ENCODE measurements at regions not wholly inside any gene's neighbourhood (a gene's known extent, or its start where the extent isn't known, plus 50 kb on each side); places are given as distances from the start of the nearest gene placed in this dataset.

- H3K9me3 Mint-ChIP-seq: peaks cover 16% of the 10 kb centered on the region
- no peaks in the 10 kb centered on the region for H3K36me3 Mint-ChIP-seq
- no peaks in the 10 kb centered on the region for H3K4me1 Mint-ChIP-seq
- H3K27ac Mint-ChIP-seq: no peak overlapping the region
- DNase-seq (ENCODE audit: low spot score in 2 of 2) (no peak), ATAC-seq (no peak)
- no peak overlapping the region for H3K4me3 Mint-ChIP-seq
Measured at GRCh38 chr11:97140885-97141494, 751.2 kb downstream of the JRKL start.

- Mint-ChIP-seq H3K4me1 (no peaks in the 10 kb centered on the region), H3K9me3 (peaks cover 20% of the 10 kb centered on the region), H3K36me3 (no peaks in the 10 kb centered on the region), H3K27ac (no peak overlapping the region), H3K4me3 (no peak overlapping the region)
- no peak for ATAC-seq
- DNase-seq (ENCODE audit: low spot score in 2 of 2): no peak
Measured at GRCh38 chr11:97143463-97143862, 753.6 kb downstream of the JRKL start.

- no peak for DNase-seq (ENCODE audit: low spot score in 2 of 2)
- no peak for ATAC-seq
- Mint-ChIP-seq H3K36me3 (no peaks in the 10 kb centered on the region), H3K9me3 (peaks cover 17% of the 10 kb centered on the region), H3K27ac (no peak overlapping the region), H3K4me1 (no peaks in the 10 kb centered on the region), H3K4me3 (no peak overlapping the region)
Measured at GRCh38 chr11:97149741-97150140, 759.9 kb downstream of the JRKL start.

- no peaks in the 10 kb centered on the region for H3K4me1 Mint-ChIP-seq
- no peak overlapping the region for H3K27ac Mint-ChIP-seq
- H3K36me3 Mint-ChIP-seq: no peaks in the 10 kb centered on the region
- ATAC-seq (no peak), DNase-seq (ENCODE audit: low spot score in 2 of 2) (no peak)
- no peak overlapping the region for H3K4me3 Mint-ChIP-seq
- peaks cover 6% of the 10 kb centered on the region for H3K9me3 Mint-ChIP-seq
Measured at GRCh38 chr11:97157221-97157740, 767.5 kb downstream of the JRKL start.

DNA sequence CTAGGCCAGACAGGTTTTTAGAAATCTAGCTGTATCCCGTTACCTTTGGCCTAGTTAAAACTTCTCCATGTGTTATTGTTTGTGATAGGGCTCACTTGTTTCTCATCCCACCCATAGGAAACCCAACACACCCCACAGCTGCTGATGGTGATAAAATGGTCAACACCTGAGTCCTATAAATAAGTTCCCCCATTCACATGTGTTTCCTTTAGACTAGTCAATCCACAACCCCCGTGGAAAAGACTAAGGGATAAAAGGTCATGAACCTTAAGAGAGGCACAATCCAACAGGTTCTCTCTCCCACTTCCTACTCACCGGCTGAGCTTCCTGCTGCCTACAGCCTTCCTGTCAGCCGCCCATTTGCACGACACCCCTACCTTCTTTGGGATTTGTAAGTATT lies 768.4 kb downstream of the JRKL start:
- Mint-ChIP-seq H3K36me3 (no peaks in the 10 kb centered on the region), H3K9me3 (peaks cover 10% of the 10 kb centered on the region), H3K4me1 (no peaks in the 10 kb centered on the region), H3K4me3 (no peak overlapping the region), H3K27ac (no peak overlapping the region)
- DNase-seq (ENCODE audit: low spot score in 2 of 2) (no peak), ATAC-seq (no peak)

- H3K4me3 Mint-ChIP-seq: no peak overlapping the region
- peaks cover 16% of the 10 kb centered on the region for H3K9me3 Mint-ChIP-seq
- no peak overlapping the region for H3K27ac Mint-ChIP-seq
- no peaks in the 10 kb centered on the region for H3K4me1 Mint-ChIP-seq
- ATAC-seq (no peak), DNase-seq (ENCODE audit: low spot score in 2 of 2) (no peak)
- H3K36me3 Mint-ChIP-seq: no peaks in the 10 kb centered on the region
Measured at GRCh38 chr11:97163631-97164191, 773.9 kb downstream of the JRKL start.

DNA sequence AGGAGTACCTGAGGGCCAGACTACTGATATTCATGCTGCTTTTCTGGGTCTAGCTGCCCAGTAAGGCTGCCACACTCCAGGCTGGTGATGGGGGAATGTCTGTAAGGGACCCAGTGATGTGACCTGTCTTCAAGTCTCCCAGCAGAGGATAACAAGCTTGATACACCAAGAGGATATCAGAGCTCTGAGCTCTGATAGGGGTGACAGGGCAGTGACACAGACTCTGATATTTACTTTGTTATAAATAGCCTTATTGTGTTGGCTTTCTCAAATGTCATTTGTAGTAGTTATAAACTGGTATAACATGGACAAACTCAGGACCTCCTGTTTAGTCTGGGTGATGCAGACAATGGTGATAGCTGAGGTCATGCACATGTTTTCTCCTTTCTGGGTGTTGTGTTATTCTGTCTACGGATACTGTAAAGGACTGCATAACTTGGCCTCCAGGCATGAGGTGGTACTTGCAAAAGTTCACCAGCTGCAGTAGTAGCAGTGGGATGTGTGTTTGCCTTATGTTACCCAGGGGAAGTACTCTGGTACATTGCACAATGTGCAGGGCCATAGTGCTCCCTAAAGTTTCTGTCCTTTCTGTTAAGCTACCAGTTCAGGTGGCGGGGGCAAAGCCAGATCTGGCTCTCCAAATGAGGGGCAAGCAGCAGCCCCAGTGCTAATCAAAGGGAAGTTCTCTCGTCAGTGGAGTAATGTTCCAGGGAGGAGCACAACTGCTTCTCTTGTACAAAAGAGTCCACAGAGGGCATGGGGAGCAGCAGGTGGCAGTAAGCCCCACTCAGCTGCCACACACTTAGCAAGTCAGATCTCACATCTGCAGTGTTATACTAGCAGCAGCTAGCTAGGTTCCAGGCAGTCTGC lies 812.2 kb downstream of the JRKL start:
- DNase-seq (ENCODE audit: low spot score in 2 of 2) (no peak), ATAC-seq (no peak)
- no peak overlapping the region for H3K4me3 Mint-ChIP-seq
- no peak overlapping the region for H3K27ac Mint-ChIP-seq
- no peaks in the 10 kb centered on the region for H3K36me3 Mint-ChIP-seq
- no peaks in the 10 kb centered on the region for H3K4me1 Mint-ChIP-seq
- H3K9me3 Mint-ChIP-seq: peaks cover 3% of the 10 kb centered on the region

DNA sequence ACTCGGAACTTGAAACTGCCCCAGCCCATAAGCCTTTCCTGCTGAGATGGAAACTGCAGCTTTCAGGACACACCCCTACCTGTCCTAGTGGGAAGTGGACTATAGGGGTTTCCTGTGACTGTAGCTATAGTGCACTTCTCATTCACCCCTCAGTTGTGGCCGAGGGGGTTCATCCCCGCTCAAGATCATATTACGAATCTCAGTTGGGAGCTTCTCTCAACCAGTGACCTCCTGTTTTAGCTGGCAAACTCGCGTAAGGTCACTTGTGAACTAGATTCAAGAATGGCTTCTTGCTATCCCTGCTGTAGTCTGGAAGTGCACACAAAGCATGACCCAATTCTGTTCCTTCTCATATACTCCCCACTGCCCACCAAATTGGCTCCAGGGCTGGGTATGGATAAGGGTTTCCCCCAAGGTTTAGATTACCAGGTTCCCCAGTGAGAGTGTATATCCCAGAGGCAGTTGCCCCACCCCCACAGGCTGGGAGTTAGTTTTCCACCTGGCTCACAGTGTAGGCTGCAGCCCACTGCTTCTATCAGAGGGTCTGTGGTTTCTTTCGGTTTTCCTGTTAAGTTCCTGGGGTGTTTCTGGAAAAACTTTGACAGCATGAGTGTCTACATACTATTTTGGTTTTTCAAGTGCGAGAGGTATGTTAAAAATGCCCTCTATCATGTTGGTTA lies 812.9 kb downstream of the JRKL start:
- H3K9me3 Mint-ChIP-seq: peaks cover 3% of the 10 kb centered on the region
- DNase-seq (ENCODE audit: low spot score in 2 of 2): no peak
- H3K4me3 Mint-ChIP-seq: no peak overlapping the region
- no peak overlapping the region for H3K27ac Mint-ChIP-seq
- H3K4me1 Mint-ChIP-seq: no peaks in the 10 kb centered on the region
- no peaks in the 10 kb centered on the region for H3K36me3 Mint-ChIP-seq
- no peak for ATAC-seq

- Mint-ChIP-seq H3K4me3 (no peak overlapping the region), H3K9me3 (peaks cover 7% of the 10 kb centered on the region), H3K27ac (no peak overlapping the region), H3K4me1 (no peaks in the 10 kb centered on the region), H3K36me3 (no peaks in the 10 kb centered on the region)
- DNase-seq (ENCODE audit: low spot score in 2 of 2) (no peak), ATAC-seq (no peak)
Measured at GRCh38 chr11:97218011-97218410, 828.2 kb downstream of the JRKL start.

- Mint-ChIP-seq H3K9me3 (peaks cover 6% of the 10 kb centered on the region), H3K36me3 (no peaks in the 10 kb centered on the region), H3K27ac (no peak overlapping the region), H3K4me3 (no peak overlapping the region), H3K4me1 (no peaks in the 10 kb centered on the region)
- ATAC-seq (no peak), DNase-seq (ENCODE audit: low spot score in 2 of 2) (no peak)
Measured at GRCh38 chr11:97223647-97224046, 833.8 kb downstream of the JRKL start.

DNA sequence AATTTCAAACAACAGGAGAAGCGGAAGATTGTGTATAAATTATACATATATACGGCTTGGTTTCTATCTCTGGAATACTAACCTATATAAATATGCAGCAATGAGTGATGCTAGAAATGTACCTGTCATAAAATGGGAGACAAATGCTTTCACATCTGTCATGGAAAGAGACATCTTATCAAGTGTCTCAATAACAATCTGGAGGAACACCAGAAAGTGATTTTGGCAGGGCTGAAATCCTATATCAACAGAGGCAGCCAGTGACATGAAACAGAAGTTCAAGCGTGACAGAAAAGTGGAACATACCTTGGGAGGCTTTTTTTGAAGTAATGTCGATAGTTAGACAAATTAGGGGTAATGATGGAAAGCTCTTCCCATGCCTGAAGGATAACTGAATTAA lies 834.6 kb downstream of the JRKL start:
- Mint-ChIP-seq H3K36me3 (no peaks in the 10 kb centered on the region), H3K4me1 (no peaks in the 10 kb centered on the region), H3K9me3 (peaks cover 9% of the 10 kb centered on the region), H3K4me3 (no peak overlapping the region), H3K27ac (no peak overlapping the region)
- ATAC-seq: no peak
- no peak for DNase-seq (ENCODE audit: low spot score in 2 of 2)

DNA sequence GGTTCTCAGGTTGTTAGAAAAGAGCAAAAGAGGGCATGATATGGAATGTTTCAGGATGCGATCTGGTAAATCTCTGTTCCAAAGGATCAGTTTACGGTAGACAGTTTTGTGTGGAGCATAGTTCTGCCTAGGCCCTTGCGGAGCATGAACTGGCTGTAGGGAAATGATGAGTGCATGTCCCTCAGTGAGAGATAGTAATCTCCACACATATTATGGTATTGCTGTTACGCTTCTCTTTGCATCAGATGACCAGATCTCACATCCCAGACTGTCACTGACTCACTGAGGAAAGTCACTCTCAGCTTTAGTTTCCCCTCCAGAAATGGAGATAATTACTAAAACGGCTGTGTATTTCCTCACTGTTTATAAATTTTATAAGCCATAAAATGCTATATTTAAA lies 836.0 kb downstream of the JRKL start:
- peaks cover 10% of the 10 kb centered on the region for H3K9me3 Mint-ChIP-seq
- H3K4me3 Mint-ChIP-seq: no peak overlapping the region
- H3K27ac Mint-ChIP-seq: no peak overlapping the region
- no peak for DNase-seq (ENCODE audit: low spot score in 2 of 2)
- no peaks in the 10 kb centered on the region for H3K36me3 Mint-ChIP-seq
- no peaks in the 10 kb centered on the region for H3K4me1 Mint-ChIP-seq
- ATAC-seq: no peak

DNA sequence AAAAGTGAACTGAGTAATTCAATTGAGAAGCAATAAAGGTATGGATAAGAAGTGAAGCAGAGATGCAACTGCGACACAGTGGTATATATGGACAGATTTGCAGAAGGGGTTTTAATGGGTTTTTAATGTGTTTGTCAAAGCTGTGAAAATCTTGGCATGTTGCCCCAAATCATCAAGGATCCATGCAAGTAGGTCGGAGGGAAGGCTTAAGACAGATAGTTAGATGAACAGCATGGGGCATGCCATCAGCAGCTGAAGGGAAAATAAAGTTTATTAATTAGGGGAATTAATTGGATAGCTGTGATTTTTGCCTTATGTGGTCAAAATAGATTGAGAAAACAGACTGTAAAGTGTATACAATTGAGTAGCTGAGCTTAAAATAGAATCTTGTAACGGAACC lies 840.1 kb downstream of the JRKL start:
- DNase-seq (ENCODE audit: low spot score in 2 of 2): no peak
- Mint-ChIP-seq H3K27ac (no peak overlapping the region), H3K36me3 (no peaks in the 10 kb centered on the region), H3K9me3 (peaks cover 16% of the 10 kb centered on the region), H3K4me1 (no peaks in the 10 kb centered on the region), H3K4me3 (no peak overlapping the region)
- no peak for ATAC-seq

GRCh38 chr11:97231231-97231630 lies 841.4 kb downstream of the JRKL start:
- no peaks in the 10 kb centered on the region for H3K36me3 Mint-ChIP-seq
- no peaks in the 10 kb centered on the region for H3K4me1 Mint-ChIP-seq
- H3K4me3 Mint-ChIP-seq: no peak overlapping the region
- ATAC-seq: no peak
- H3K9me3 Mint-ChIP-seq: peaks cover 20% of the 10 kb centered on the region
- no peak overlapping the region for H3K27ac Mint-ChIP-seq
- no peak for DNase-seq (ENCODE audit: low spot score in 2 of 2)

GRCh38 chr11:97234016-97234415 lies 844.2 kb downstream of the JRKL start:
- no peak for ATAC-seq
- Mint-ChIP-seq H3K9me3 (peaks cover 20% of the 10 kb centered on the region), H3K4me3 (no peak overlapping the region), H3K36me3 (no peaks in the 10 kb centered on the region), H3K4me1 (no peaks in the 10 kb centered on the region), H3K27ac (no peak overlapping the region)
- no peak for DNase-seq (ENCODE audit: low spot score in 2 of 2)

All from stimulated activated effector memory CD8-positive, alpha-beta T cell treated with anti-CD3 and anti-CD28 coated beads, Interleukin-12 subunit alpha, Interleukin-12 subunit beta, amount 100 ng/mL, for 72 hours (primary cell).